GM18498 (cell line): ENCODE measurements at regions not wholly inside any gene's neighbourhood (a gene's known extent, or its start where the extent isn't known, plus 50 kb on each side); places are given as distances from the start of the nearest gene placed in this dataset.

Experiments used
- ATAC-seq: cut with Tn5 transposase; IDR thresholded peaks from one replicate; pipeline ENCODE4 v1.9.1; 2021; ENCODE audit warnings: mild to moderate bottlenecking, moderate library complexity; ENCODE audit not compliant: unreplicated experiment

- ATAC-seq = no peak
Observed at GRCh38 chr16:63982741-63983140, 1139.1 kb downstream of the CDH11 start.

- ATAC-seq = no peak
Observed at GRCh38 chr16:63982110-63982509, 1139.8 kb downstream of the CDH11 start.

- ATAC-seq = no peak
Observed at GRCh38 chr16:63981639-63982038, 1140.2 kb downstream of the CDH11 start.

- no peak for ATAC-seq
Observed at GRCh38 chr16:63980763-63981162, 1141.1 kb downstream of the CDH11 start.

GRCh38 chr16:63978240-63978639, 1143.6 kb downstream of the CDH11 start:
- ATAC-seq = no peak

- ATAC-seq = no peak
Observed at GRCh38 chr16:63976345-63976744, 1145.5 kb downstream of the CDH11 start.

GRCh38 chr16:63975669-63976068, 1146.2 kb downstream of the CDH11 start:
- no peak for ATAC-seq

- ATAC-seq = no peak
Observed at GRCh38 chr16:63967966-63968365, 1153.9 kb downstream of the CDH11 start.

GRCh38 chr16:63960321-63960720, 1161.5 kb downstream of the CDH11 start:
- ATAC-seq = no peak

GRCh38 chr16:63947022-63947421, 1174.8 kb downstream of the CDH11 start:
- no peak for ATAC-seq

- no peak for ATAC-seq
Observed at GRCh38 chr16:63945806-63946205, 1176.1 kb downstream of the CDH11 start.

- ATAC-seq = no peak
Observed at GRCh38 chr16:63943566-63943965, 1178.3 kb downstream of the CDH11 start.

GRCh38 chr16:63938661-63939060, 1183.2 kb downstream of the CDH11 start:
- no peak for ATAC-seq

- ATAC-seq = no peak
Observed at GRCh38 chr16:63933841-63934240, 1188.0 kb downstream of the CDH11 start.

- no peak for ATAC-seq
Observed at GRCh38 chr16:63928421-63928820, 1193.4 kb downstream of the CDH11 start.

GRCh38 chr16:63925221-63925620, 1196.6 kb downstream of the CDH11 start:
- ATAC-seq = no peak

- no peak for ATAC-seq
Observed at GRCh38 chr16:63922560-63922959, 1199.3 kb downstream of the CDH11 start.

GRCh38 chr16:63921737-63922295, 1200.0 kb downstream of the CDH11 start:
- ATAC-seq = no peak

- ATAC-seq = no peak
Observed at GRCh38 chr16:63913290-63913689, 1208.6 kb downstream of the CDH11 start.

GRCh38 chr16:63907251-63907650, 1214.6 kb downstream of the CDH11 start:
- no peak for ATAC-seq

- ATAC-seq = no peak
Observed at GRCh38 chr16:63904930-63905329, 1216.9 kb downstream of the CDH11 start.

- ATAC-seq = no peak
Observed at GRCh38 chr16:63904182-63904581, 1217.7 kb downstream of the CDH11 start.

- ATAC-seq = no peak
Observed at GRCh38 chr16:63896383-63897109, 1225.3 kb downstream of the CDH11 start.
